Right lobe of liver (tissue), 4 donors: ENCODE measurements at regions not wholly inside any gene's neighbourhood (a gene's known extent, or its start where the extent isn't known, plus 50 kb on each side); places are given as distances from the start of the nearest gene placed in this dataset.

Experiments used
- POLR2A ChIP-seq: fragments of 450-650 bp; IDR thresholded peaks from one replicate; pipeline ENCODE4 v1.6.1; 2017; ENCODE audit warnings: antibody characterized with exemption, mild to moderate bottlenecking
- TF ChIP-seq, protein P1 (sequence below), 4 donors: fragments of 200-600 bp in 3 of 4; fragments of 450-650 bp in 1 of 4; IDR thresholded peaks; one replicate each; pipeline versions ENCODE4 v1.5.1 to v1.8.0; 2016 to 2022; ENCODE audit warnings: antibody characterized with exemption in 4 of 4, mild to moderate bottlenecking in 2 of 4
- donor health status: DM: no; HTN: no; CAD: no.
- donor health status: DM: no; HTN: no; CAD: no.
- donor health status: DM: no; HTN: yes; CAD: no.

DNA sequence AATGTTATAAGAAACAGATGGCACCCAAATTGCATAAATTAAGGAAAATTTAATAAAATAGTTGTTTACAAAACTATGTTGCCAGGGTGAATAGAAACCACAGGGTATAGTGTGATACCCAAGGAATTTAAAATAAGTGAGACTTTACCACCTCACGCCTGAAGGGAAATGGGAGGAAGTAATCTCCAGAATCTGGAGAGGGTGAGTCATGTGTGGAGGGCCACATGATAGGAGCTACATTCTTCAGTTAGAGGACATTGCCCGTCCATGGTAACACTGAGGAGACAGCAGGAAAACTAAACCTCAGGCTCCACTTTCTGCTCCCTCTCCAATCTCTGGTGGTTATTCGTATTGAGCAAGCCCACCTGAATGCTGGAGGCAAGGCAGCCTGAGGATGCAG lies 97.2 kb upstream of the NXPH2 start:
- TF ChIP-seq, protein P1, sequence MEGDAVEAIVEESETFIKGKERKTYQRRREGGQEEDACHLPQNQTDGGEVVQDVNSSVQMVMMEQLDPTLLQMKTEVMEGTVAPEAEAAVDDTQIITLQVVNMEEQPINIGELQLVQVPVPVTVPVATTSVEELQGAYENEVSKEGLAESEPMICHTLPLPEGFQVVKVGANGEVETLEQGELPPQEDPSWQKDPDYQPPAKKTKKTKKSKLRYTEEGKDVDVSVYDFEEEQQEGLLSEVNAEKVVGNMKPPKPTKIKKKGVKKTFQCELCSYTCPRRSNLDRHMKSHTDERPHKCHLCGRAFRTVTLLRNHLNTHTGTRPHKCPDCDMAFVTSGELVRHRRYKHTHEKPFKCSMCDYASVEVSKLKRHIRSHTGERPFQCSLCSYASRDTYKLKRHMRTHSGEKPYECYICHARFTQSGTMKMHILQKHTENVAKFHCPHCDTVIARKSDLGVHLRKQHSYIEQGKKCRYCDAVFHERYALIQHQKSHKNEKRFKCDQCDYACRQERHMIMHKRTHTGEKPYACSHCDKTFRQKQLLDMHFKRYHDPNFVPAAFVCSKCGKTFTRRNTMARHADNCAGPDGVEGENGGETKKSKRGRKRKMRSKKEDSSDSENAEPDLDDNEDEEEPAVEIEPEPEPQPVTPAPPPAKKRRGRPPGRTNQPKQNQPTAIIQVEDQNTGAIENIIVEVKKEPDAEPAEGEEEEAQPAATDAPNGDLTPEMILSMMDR (IDR thresholded peaks at IDR 0.05): no peak
- TF ChIP-seq POLR2A: no peak
